ENCODE measurements at regions not wholly inside any gene's neighbourhood (a gene's known extent, or its start where the extent isn't known, plus 50 kb on each side); places are given as distances from the start of the nearest gene placed in this dataset.
A peak's percentile ranks its signal among the peaks of the same experiment; 100 is the strongest.

- DNase-seq (ENCODE audit: low spot score in 2 of 2) = no peak
- H3K27me3 ChIP-seq = no peaks in the 10 kb centered on the region
- H3K4me1 ChIP-seq = no peaks in the 10 kb centered on the region
- TF ChIP-seq POLR2A (IDR thresholded peaks at IDR 0.05) (no peak), POLR2AphosphoS5 (IDR thresholded peaks at IDR 0.05) (no peak), CTCF (IDR thresholded peaks at IDR 0.05) (no peak)
- no peak overlapping the region for H3K27ac ChIP-seq
- no peaks in the 10 kb centered on the region for H3K9me3 ChIP-seq
- H3K36me3 ChIP-seq = no peaks in the 10 kb centered on the region
- H3K4me3 ChIP-seq = no peak overlapping the region
- intact Hi-C loops (cut with DNase I; ENCODE audit: low total_unique reads) = no loop called here
Observed at GRCh38 chr21:43308101-43308814, 118.7 kb downstream of the SIK1 start.

GRCh38 chr21:43307677-43308070, 119.3 kb downstream of the SIK1 start:
- TF ChIP-seq POLR2A (IDR thresholded peaks at IDR 0.05) (no peak), POLR2AphosphoS5 (IDR thresholded peaks at IDR 0.05) (no peak), CTCF (IDR thresholded peaks at IDR 0.05) (no peak)
- Histone ChIP-seq H3K27ac (peak overlapping the region in 1 of 2 donors; percentile 57), H3K4me1 (no peaks in the 10 kb centered on the region), H3K36me3 (no peaks in the 10 kb centered on the region), H3K4me3 (no peak overlapping the region), H3K27me3 (no peaks in the 10 kb centered on the region), H3K9me3 (no peaks in the 10 kb centered on the region)
- intact Hi-C loops (cut with DNase I; ENCODE audit: low total_unique reads) = no loop called here
- no peak for DNase-seq (ENCODE audit: low spot score in 2 of 2)

- DNase-seq (ENCODE audit: low spot score in 2 of 2) = peak in 1 of 2 donors; percentile 71
- Histone ChIP-seq H3K4me1 (no peaks in the 10 kb centered on the region), H3K4me3 (no peak overlapping the region), H3K27me3 (no peaks in the 10 kb centered on the region), H3K27ac (peak overlapping the region; percentile 32 to 57), H3K36me3 (no peaks in the 10 kb centered on the region), H3K9me3 (no peaks in the 10 kb centered on the region)
- intact Hi-C loops (cut with DNase I; ENCODE audit: low total_unique reads) = no loop called here
- TF ChIP-seq POLR2AphosphoS5 (IDR thresholded peaks at IDR 0.05) (peak in 1 of 3 donors; percentile 36), POLR2A (IDR thresholded peaks at IDR 0.05) (no peak), CTCF (IDR thresholded peaks at IDR 0.05) (no peak)
Observed at GRCh38 chr21:43306911-43307676, 119.8 kb downstream of the SIK1 start.

- Histone ChIP-seq H3K9me3 (no peaks in the 10 kb centered on the region), H3K4me1 (no peaks in the 10 kb centered on the region), H3K4me3 (no peak overlapping the region), H3K36me3 (no peaks in the 10 kb centered on the region), H3K27me3 (no peaks in the 10 kb centered on the region), H3K27ac (peak overlapping the region; percentile 32 to 57)
- intact Hi-C loops (cut with DNase I; ENCODE audit: low total_unique reads) = no loop called here
- TF ChIP-seq POLR2AphosphoS5 (IDR thresholded peaks at IDR 0.05) (no peak), CTCF (IDR thresholded peaks at IDR 0.05) (no peak), POLR2A (IDR thresholded peaks at IDR 0.05) (no peak)
- no peak for DNase-seq (ENCODE audit: low spot score in 2 of 2)
Observed at GRCh38 chr21:43306391-43306790, 120.5 kb downstream of the SIK1 start.

- Histone ChIP-seq H3K9me3 (no peaks in the 10 kb centered on the region), H3K36me3 (no peaks in the 10 kb centered on the region), H3K4me3 (no peak overlapping the region), H3K4me1 (no peaks in the 10 kb centered on the region), H3K27ac (no peak overlapping the region), H3K27me3 (no peaks in the 10 kb centered on the region)
- DNase-seq (ENCODE audit: low spot score in 2 of 2) = no peak
- intact Hi-C loops (cut with DNase I; ENCODE audit: low total_unique reads) = no loop called here
- no peak for TF ChIP-seq POLR2A (IDR thresholded peaks at IDR 0.05)
- no peak for TF ChIP-seq POLR2AphosphoS5 (IDR thresholded peaks at IDR 0.05)
- no peak for TF ChIP-seq CTCF (IDR thresholded peaks at IDR 0.05)
Observed at GRCh38 chr21:43305811-43306311, 121.1 kb downstream of the SIK1 start.
